GM10248 (cell line): ENCODE measurements at regions not wholly inside any gene's neighbourhood (a gene's known extent, or its start where the extent isn't known, plus 50 kb on each side); places are given as distances from the start of the nearest gene placed in this dataset.

Experiments
- CTCF ChIA-PET: fragments of 300-600 bp; sonication (Branson Sonifier 250); formaldehyde crosslinking; extraction: SDS; loops from one replicate; lab custom pipeline; 2021; ENCODE audit warnings: antibody characterized with exemption; lab: Yijun Ruan, JAX
- POLR2A ChIA-PET: fragments of 350-650 bp; sonication (Branson Sonifier 250); formaldehyde crosslinking; extraction: SDS; loops from one replicate; lab custom pipeline; 2020; ENCODE audit warnings: antibody characterized with exemption; lab: Yijun Ruan, JAX
- DNase-seq: peaks from one replicate; pipeline ENCODE4 v3.0.0; 2012; ENCODE audit errors: extremely low spot score
- TF ChIP-seq, protein P1 (sequence below): IDR thresholded peaks from 2 replicates; pipeline ENCODE4 v1.5.1; 2012; ENCODE audit warnings: mild to moderate bottlenecking, low read depth; ENCODE audit errors: extremely low read depth, missing control alignments, control extremely low read depth

DNA sequence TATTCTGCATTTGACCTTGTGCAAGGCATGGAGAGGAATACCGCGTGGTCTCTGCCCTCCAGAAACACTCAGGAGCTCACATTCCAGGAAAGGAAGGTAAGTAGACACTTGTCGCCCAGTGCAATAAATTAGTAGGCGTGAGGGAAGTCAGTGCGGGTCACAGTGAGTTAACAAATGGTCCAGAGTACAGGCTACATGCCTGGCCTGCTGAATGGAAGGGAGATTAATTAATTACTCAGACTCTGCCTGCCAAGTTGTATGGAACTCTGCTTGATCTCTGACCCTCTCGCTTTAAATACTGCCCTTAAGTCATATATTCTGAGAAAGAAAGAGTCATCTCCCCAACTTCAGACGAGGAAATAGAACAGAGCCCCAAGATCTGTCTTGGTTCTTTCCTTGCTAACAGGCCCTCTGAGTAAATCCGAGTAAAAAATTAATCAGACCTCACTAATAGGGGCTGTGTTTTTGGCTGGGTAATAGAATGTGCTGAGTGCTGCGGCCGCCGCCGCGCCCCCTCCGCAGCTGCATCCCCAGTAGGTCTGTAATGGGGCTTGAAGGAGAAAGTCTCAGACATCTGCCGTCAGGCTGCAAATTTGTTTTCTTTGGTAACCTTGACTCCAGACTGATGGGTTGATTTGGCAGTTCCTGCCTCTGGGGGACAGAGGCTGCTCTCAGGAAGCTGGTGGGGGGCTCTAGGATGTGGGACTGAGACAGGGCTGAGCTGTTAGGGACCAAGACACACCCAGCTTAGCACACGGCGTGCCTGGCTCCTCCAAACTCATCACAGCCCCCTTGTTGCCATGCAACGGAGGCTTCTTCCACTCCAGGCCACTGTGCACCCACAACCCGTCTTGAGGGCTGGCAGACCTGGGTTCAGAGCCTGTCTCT is 144.4 kb downstream of the NSG2 start:
- CTCF ChIA-PET = no interaction called here
- POLR2A ChIA-PET = no interaction called here
- TF ChIP-seq, protein P1, sequence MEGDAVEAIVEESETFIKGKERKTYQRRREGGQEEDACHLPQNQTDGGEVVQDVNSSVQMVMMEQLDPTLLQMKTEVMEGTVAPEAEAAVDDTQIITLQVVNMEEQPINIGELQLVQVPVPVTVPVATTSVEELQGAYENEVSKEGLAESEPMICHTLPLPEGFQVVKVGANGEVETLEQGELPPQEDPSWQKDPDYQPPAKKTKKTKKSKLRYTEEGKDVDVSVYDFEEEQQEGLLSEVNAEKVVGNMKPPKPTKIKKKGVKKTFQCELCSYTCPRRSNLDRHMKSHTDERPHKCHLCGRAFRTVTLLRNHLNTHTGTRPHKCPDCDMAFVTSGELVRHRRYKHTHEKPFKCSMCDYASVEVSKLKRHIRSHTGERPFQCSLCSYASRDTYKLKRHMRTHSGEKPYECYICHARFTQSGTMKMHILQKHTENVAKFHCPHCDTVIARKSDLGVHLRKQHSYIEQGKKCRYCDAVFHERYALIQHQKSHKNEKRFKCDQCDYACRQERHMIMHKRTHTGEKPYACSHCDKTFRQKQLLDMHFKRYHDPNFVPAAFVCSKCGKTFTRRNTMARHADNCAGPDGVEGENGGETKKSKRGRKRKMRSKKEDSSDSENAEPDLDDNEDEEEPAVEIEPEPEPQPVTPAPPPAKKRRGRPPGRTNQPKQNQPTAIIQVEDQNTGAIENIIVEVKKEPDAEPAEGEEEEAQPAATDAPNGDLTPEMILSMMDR = no peak
- DNase-seq = no peak

DNA sequence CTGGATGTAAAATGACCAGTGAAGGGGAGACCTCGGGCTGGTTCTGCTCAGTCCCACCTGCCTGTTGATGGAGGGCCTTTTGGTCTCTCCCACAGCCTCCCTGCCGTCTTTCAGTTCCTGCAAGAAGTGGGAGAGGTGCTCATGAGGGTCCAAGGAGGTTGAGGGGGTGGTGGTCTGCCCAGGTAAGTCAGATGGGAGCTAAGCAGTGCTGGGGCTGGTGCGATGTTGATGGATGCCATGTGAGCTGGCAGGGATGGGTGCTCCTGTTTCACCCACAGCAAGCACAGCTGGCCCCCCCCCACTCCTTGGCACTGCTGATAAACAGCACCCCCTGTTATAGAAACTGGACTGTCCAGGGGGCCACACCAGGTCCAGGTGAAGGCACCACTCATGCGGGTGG is 145.6 kb downstream of the NSG2 start:
- TF ChIP-seq, protein P1 = no peak
- ChIA-PET POLR2A (no interaction called here), CTCF (interaction anchor here (1.0 kb wide), 1 partner anchor 38 kb away, joined by 3 read pairs; no protein-coding TSS in a partner anchor)
- DNase-seq = no peak

- ChIA-PET POLR2A (no interaction called here), CTCF (interaction anchor here (0.8 to 1.3 kb wide), 4 partner anchors 9 to 120 kb away, joined by 3 to 6 read pairs (median 3); no protein-coding TSS in a partner anchor)
- TF ChIP-seq, protein P1 = no peak
- no peak for DNase-seq
Measured at GRCh38 chr5:174191850-174192655, 146.5 kb downstream of the NSG2 start.

DNA sequence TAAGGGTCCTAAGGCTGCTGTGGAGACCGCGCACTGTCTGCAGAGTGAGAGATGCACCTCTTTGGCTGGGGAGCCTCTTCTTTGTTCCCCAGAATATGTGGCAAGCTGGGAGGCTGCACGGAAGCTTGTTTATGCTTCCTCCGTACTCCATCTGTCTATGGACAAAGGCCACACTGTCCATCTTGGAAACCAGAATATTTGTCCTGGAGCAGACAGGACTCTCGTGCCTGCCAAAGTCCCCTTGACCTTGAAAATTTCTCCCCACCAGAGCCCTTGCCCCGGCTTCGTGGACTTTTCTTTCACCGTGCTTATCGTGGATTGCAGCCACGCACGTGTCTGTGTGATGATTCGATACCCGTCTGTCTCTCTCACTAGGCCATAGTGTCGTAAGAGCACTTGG is 147.4 kb downstream of the NSG2 start:
- no peak for DNase-seq
- CTCF ChIA-PET = no interaction called here
- POLR2A ChIA-PET = no interaction called here
- TF ChIP-seq, protein P1 = no peak

DNA sequence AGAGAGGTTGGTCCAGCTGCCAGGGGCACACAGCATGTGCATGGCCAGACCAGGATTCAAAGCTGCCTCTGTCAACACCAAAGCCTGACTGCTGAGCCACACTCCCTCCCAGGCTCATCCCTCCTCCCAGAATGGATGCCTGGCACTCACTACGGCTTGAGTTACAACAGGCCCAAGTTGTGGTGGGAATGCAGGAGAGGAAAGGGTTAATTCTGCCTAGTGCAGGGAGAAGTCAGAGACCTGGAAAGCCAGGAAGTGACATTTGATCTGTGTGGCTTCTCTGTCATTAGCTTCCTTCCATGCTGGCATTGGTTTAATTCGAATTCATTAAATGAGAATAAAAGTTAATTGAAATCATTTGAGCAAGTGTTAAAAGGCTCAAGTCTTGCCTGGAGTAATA is 150.0 kb downstream of the NSG2 start:
- TF ChIP-seq, protein P1 = no peak
- POLR2A ChIA-PET = no interaction called here
- CTCF ChIA-PET = no interaction called here
- no peak for DNase-seq

DNA sequence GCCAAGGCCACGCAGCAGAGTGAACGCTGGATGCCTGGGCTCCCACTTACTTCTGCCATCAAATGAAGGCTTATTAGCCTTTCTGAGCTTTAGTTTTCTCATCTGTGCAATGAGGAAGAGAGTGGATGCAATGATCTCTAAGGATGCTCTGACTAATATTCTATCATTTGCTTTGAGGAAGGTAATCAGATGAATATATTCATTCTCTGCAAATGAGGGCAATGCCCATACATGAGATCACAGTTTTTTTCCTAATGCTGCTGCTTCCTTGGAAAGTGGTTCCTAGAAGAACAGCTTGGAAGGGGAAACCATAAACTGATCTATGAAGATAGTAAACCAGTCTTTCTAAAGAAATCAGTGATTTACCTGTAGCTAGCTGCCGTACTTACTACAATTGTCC is 152.4 kb downstream of the NSG2 start:
- TF ChIP-seq, protein P1 = no peak
- ChIA-PET POLR2A (no interaction called here), CTCF (no interaction called here)

More for the DNA sequence above, 152.4 kb downstream of the NSG2 start:
- DNase-seq = no peak
